HG02798 (cell line): ENCODE measurements at regions not wholly inside any gene's neighbourhood (a gene's known extent, or its start where the extent isn't known, plus 50 kb on each side); places are given as distances from the start of the nearest gene placed in this dataset.

Experiments
- ATAC-seq: cut with Tn5 transposase; IDR thresholded peaks from one replicate; pipeline ENCODE4 v1.9.1; 2021; ENCODE audit warnings: mild to moderate bottlenecking; ENCODE audit not compliant: unreplicated experiment, poor library complexity

DNA sequence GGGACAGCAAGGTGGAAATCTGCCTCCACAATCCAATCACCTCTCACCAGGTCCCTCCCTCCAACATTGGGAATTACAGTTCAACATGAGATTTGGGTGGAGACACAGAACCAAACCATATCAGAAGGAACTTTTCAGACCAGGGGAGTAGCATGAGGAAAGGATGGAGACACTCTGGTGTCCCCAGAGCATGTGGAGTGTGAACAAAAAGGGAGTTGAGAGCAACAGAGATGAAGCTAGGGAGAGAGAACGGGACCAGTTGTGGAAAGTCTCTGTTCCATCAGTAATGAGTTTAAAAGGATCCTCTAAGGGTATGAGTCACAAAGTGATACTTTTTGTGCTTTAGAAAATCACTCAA is 382.0 kb downstream of the SFMBT2 start:
- no peak for ATAC-seq

DNA sequence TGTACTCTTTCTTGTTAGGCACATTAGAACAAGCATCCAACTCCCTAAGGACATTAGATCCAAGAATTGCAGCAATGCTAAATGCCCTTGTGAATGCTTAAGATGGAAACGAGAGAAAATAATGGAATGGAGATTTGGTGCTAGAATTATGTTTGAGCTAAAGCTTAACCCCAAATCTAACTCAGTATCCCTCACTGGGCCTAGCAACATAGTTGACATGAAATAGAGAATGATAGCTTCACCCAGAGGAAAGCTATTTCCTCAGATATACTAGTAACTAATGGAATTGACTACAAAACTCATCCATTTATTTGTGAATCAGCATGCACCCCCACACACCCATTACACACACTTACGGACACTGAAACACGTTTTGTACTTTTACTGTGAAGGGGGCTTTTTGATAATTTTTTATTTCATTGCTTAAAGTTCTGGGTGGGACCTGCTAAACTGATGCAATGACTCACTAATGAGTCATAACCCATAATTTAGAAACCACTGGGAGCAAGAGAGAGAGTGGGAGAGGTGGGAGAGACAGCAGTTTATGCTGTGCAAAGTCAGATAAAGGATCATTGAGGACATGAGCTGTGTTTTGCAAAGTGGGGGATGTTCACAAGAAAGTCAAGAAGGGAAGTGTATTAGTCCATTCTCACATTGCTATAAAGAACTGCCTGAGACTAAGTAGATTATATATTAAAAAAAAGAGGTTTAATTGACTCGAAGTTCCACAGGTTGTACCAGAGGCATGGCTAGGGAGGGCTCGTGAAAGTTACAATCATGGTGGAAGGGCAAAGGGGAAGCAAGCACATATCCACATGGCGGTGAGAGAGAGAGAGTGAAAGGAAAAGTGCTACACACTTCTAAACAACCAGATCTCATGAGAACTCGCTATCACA is 382.7 kb downstream of the SFMBT2 start:
- ATAC-seq = no peak

DNA sequence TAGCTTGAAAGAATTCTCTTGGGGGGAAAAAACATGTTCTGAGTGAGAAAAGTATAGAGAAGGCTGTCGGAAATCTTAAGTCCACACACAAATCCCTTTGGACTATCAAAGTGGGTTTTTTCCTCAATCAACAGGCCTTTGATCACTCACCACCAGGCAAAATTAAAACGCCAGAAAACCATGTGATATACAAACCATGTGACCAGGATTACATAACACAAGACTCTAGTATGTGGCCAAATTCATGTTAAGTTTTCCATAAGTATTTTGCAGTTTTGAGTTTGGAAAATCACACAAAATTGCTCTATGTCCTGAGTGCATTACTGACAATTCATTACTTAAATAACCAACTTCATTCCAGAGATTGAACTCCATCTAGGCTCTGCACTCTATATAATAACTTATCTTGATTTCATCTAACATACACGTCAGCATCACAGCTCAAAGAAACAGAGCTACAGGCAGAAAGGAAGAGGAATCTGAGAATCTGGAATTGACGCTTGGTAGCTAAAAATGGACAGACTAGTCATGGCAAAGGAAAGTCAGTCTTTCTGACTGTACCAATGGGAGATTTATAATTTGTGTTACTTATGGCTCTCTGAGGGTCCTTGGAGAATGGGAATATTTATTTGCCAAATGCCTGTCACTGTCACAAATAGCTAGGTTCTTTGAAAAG is 383.5 kb downstream of the SFMBT2 start:
- no peak for ATAC-seq

DNA sequence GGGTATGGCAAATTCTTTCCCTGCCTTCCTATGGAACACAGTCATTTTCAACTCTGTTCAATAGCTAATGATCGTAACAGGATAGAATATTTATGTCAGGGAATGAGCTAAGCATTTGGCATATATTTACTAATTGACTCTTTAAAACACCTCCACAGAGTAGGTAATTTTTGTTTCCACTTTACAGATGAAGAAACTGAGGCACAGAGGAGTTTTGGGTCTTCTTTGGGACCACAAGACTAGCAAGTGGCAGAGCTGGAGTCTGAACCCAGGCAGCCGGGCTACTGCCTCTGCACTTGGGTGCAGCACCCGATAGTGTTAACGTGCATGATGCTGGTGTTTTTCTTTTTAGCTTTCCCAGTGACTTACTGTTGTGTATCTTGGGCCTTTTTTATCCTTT is 384.0 kb downstream of the SFMBT2 start:
- no peak for ATAC-seq

DNA sequence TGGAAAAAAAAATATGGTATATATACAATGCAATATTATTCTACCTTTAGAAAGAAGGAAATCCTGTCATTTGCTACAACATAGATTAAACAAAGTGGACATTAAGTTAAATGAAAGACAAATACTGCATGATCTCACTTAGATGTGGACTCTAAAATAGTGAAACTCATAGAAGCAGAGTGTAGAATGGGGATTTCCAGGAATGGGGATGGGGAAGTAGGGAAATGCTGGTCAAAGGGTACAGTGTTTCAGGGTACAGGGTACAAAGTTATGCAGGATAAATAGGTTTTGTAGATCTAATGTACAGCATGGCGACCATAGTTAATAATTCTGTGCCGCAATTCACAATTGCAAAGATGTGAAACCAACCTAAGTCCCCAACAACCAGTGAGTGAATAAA is 385.5 kb downstream of the SFMBT2 start:
- no peak for ATAC-seq

DNA sequence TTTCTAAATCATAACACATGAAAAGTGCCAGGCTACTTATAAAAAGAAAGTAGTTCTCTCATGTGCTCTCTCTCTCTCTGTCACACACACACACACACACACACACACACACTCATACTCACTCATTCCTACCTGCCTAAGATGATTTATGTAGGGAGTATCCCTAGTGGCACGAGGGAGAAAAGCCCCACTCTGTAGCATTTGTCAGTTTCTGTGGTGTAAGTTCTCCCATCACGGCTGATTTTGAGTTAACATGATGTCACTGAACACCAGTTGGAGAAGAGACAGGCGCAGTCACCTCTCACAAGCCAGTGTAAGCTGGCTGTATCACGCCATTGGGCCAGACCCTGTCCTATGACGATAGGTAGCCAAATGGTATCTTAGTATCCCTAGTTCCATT is 395.4 kb downstream of the SFMBT2 start:
- no peak for ATAC-seq

DNA sequence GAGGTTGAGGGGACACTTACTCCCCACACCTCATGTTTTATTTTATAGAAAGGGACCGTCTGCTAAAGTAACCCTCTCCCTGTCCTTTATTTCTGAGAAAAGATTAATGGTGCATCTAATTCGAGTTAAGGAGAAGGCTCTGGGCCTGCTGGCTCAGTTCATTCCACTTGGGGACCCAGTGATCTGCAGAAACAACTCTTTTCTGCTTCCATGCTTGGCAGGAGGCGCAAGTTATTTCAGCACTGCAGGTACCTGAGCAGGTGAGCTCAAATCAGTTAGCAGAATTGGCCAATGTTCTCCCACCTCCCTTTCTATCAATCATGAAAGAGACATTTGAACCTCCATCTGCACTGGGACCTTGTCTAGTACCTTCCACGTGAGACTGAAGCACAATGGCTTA is 396.1 kb downstream of the SFMBT2 start:
- no peak for ATAC-seq

DNA sequence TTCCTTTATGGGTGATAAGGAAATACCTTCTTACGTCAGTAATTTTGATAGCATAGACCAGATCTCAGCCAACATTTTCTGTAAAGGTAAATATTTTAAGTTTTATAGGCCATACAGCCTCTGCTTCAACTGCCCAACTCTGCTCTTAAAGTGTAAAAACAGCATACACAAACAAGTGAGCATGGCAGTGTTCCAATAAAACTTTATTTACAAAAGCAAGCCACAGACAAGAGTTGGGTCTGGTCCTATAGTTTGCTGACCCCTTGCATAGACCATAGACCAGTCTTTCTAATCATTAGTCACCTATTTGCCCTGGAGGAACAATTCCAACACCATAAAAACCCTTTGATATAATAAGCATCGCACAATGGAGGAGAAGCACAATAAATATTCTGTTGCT is 398.8 kb downstream of the SFMBT2 start:
- no peak for ATAC-seq

DNA sequence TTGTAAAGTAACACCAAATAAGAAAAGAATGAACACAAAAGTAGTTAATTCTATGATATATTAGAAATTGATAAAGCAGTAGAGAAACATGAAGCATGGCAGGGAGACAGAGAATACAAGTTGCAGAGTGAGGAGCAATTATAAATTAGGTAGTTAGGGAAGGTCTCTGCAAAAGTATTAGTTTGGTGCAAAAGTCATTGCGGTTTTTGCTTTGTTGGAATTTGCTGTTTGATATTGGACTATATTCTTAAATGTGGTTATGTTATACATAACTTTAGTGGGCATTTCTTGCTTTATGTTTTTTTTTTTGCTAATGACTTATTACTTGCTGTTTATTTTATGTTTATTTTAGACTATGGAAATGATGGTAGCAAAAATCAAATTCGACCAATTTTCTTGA is 402.2 kb downstream of the SFMBT2 start:
- ATAC-seq = no peak

DNA sequence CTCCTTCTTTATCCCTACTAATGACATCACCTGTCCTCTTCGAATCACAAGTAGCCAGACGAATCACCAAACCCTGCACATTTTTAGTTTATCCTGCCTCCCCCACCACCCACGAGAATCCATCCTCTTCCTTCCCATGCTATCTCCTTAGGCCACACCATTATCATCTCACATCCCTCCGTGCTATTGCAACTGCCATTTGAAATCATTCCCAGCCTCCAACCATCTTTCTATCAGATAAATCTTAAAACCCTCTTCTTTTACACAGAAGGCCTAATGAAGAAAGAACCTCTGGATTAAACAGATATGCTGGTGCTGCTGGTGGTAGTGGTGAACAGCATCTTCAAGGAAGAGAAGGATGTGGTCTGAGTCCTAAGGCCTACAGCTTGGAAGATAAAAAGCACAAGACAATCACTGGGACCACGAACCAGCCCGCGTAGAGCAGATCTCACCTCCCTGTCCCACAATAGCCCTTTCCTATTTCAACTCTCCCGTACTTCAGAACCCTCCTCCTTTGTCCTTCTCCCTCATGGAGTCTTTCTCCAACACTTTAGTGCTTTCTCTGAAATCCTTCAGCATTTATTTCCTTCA is 403.1 kb downstream of the SFMBT2 start:
- no peak for ATAC-seq

DNA sequence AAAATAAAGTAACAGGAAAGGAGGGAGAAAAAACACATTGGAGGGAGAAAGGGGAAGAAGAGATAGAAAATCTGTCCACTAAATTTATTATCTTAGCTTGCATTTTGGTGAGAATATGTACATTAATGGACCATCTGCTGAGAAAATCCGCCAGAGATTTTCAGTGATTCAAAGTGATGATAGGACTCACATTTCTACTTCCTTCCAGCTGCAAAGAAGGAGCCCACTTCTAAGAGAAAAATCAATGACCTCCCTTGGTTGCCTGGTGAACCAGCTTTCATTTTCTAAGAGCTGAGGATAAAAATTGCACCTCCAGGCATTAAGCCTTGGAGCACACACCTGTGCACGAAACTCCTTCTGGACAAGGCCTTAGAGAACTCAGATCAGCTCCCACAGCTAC is 404.3 kb downstream of the SFMBT2 start:
- ATAC-seq = no peak

DNA sequence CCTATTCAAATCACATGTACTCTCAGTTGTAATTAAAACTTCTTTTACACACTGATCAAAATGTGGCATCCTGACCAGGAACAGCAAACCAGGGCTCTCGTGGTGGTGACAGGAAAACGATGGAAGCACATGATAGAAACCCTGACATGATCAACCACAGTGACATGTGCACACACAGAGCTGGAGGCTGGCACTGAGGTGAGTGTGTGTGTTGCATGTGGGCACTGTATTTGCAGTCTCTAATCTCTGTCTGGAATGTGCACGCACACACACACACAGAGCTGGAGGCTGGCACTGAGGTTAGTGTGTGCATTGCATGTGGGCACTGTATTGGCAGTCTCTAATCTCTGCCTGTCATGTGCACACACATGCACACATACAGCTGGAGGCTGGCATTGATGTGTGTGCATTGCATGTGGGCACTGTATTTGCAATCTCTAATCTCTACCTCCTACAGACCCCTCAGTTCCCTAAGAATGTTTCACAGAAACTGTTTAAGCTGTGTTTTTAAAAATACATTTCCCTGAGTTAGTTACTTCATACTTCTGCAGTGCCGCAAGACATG is 406.9 kb downstream of the SFMBT2 start:
- no peak for ATAC-seq

DNA sequence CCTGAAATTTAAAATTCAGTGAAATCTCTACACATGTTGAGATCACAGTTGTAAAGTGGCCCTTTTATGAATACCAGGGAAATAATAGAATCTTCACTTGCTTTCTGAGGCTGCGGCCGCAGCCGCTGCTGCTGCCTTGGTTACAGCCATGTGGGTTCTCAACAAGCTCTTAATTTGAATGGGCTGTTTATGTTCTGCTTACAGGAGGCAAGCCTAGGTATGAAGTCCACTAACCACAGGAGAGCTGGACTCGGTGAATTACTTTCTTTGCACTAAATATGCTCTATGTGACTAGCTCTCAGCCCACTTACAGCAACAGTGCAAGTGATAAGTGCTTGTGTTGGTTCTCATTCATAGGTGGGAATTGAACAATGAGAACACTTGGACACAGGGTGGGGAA is 410.8 kb downstream of the SFMBT2 start:
- ATAC-seq = no peak

DNA sequence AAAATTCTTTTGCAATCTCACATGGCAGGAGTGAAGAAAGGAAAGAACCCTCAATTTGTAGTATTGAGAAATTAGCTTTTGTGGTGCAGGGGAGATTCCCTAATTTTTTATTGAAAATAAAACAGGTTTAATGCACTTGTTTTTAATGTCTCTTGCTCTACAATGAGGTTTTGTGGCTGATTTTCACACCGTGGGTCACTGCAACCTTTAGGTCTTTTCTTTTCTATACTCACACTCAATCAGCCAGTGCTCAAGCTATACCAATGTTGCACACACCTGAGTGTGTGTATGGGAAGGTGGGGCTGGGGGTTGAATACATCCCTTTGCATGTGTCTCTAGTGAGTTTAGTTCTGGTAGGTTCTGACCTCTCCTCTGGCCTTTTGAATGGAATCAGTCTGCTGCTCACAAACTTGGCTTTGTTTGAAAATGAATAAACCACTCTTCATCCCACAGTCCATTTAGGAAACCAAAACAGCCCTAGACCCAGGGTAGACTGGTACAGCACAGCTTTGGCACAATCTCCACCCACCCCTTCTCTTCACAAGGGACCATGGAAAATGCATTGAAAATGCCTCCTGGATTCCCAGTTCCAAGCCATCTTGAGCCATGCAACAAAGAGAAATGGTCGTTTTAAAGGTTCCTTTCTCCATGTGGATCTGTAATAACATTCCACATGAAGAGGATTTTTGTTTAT is 411.5 kb downstream of the SFMBT2 start:
- ATAC-seq = no peak

DNA sequence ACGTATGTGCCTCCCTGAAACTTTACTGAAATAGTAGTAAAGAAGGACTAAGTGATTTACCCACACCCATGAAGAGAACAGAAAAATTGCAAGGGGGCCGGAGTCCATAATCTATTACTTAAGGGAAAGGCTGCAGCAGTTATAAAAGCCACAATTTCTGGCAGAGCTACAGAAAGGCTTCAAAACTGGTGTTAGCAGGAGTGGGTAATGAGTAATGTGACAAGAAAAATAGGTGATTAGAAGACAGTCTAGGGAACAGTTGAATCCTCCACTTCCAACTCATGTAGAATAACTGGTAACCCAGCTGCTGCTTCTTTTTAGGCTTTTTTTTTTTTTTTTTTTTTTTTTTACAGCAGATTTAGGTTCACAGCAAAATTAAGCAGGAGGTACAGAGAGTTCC is 413.3 kb downstream of the SFMBT2 start:
- no peak for ATAC-seq

DNA sequence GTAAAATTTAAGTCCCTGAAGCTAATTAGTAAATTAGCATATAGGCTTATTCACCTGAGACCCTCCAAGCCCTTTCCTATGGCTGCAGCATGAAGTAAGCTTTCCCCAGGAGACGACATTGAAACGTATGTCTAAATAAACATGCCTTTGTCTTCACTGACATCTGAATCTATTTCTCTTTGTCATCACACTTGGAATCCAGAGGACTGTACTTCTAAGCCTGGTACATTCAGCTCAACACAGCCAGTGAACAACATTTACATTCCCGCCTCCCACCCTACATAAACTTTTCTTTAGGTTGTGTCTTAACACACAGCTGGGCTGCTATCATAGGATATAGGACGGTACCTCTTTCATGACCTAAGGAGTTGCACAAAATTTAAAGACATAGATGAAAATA is 414.4 kb downstream of the SFMBT2 start:
- no peak for ATAC-seq

DNA sequence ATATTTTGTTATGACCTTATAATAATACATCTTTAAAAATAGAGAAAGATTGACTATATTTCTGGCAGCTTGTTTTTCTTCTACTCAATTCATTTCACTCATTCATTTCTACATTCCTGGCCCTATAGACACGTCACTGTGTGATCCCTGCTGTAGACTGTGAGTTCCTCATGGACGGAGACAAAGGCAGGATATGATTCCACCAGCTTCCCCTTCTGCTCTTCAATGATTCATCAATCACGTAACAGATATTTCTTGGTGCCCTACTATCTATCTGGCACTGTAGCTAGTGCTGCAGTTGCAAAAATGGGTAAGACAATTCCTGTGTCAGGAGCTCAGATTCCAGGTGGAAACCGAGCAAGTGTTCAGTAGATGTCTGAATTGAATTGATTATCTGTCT is 415.0 kb downstream of the SFMBT2 start:
- no peak for ATAC-seq

DNA sequence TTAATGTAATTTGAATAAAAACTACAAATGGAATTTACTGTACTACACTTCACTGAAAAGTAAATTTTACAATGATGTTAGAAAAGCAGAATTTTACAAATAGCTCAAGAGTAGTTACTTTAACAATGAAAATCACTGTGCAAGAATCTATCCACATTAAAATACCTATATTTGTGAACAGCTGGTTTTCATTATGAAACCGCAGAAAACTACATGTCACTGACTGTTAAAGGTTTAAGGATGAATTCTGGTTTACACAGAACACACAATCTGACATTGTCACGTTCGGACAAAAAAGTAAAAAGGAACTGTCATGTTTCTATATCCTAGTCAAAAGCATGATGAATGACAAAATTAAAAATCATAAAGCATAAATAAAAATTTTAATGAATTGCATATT is 415.3 kb upstream of the PRKCQ start:
- ATAC-seq = no peak

DNA sequence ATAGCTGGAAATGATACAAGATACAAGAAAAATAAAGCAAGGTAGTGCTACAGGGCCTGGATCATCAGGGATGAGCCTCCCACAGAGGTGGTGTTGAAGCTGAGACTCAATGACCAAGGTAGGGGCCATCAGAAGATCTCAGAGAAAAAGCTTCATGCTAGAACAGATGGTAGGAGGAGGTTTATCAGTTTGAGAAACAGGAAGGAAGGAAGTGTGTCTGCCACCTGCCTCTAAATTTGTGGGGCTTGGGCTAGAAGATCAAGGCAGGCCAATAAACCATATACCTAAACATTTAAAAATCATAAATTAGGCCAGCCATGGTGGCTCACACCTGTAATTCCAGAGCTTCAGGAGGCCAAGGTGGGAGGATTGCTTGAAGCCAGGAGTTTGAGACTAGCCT is 410.8 kb upstream of the PRKCQ start:
- no peak for ATAC-seq

DNA sequence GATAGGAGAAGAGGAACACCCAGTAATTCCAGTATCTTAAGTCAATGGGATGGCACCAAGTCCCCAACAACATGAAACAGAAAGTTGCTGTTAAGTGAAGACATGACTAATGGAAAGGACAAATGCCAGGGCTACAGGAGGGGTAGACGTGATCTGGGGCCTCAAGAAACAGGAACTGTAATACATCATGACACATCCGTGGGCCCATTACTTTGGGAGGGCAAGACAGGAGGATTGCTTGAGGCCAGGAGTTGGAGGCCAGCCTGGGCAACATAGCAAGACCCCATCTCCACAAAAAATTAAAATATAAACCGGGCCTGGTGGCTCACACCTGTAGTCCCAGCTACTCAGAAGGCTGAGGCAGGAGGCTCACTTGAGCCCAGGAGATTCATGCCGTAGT is 408.6 kb upstream of the PRKCQ start:
- ATAC-seq = no peak

DNA sequence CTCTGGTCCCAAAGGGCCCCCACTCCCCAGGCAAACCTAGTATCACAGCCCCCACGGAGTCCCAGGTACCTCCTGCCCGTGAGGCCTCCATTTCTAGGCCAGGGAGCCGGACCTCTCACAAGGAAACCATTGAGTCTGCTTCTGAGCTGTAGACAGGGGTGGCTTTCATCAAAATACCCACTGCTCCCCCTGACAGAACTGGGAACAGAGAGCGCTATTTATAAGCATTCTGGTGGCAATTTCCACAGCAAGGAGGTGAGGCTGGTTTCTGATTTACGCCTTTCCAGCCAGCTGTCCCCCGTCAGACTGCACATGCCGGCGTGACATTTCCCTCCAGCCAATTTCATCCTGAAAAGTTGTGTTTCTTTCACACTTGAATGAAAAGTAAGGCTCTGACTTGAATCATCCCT is 407.5 kb upstream of the PRKCQ start:
- no peak for ATAC-seq
